OCI-LY7 (cell line): ENCODE measurements at regions not wholly inside any gene's neighbourhood (a gene's known extent, or its start where the extent isn't known, plus 50 kb on each side); places are given as distances from the start of the nearest gene placed in this dataset.

Experiments used
- BruUV-seq: library from RNA; stranded (reverse); fragments of 400-500 nt; replicated peaks from 2 replicates; lab custom pipeline; 2021; lab: Mats Ljungman, UMichigan
- CTCF ChIA-PET: fragments of 300-600 bp; sonication (Branson Sonifier 250); formaldehyde crosslinking; loops from one replicate; lab custom pipeline; 2022; ENCODE audit warnings: antibody characterized with exemption; ENCODE audit not compliant: unreplicated experiment; lab: Charles Lee
- POLR2A ChIA-PET: fragments of 300-600 bp; sonication (Branson Sonifier 250); formaldehyde crosslinking; loops from one replicate; lab custom pipeline; 2022; ENCODE audit warnings: antibody characterized with exemption; lab: Charles Lee
- DNase-seq: peaks from one replicate; pipeline ENCODE4 v3.0.0-alpha.2; 2015; ENCODE audit warnings: low spot score
- H2AFZ ChIP-seq: fragments of 200-600 bp; sonication (generic), shearing (Covaris generic); 2 replicates; pipeline ENCODE4 v1.6.1; 2014; ENCODE audit warnings: mild to moderate bottlenecking, antibody characterized with exemption, low read length, moderate library complexity
- H3K27ac ChIP-seq: fragments of 200-600 bp; sonication (generic); 2 replicates; pipeline ENCODE4 v1.5.1; 2014; ENCODE audit warnings: mixed run types, low read depth, mild to moderate bottlenecking, moderate library complexity, low read length, inconsistent platforms; ENCODE audit not compliant: poor library complexity, severe bottlenecking
- H3K36me3 ChIP-seq: fragments of 200-600 bp; sonication (generic); 2 replicates; pipeline ENCODE4 v1.6.1; 2014; ENCODE audit warnings: mild to moderate bottlenecking, antibody characterized with exemption, low read length, moderate library complexity, mixed read lengths; ENCODE audit not compliant: insufficient read depth
- H3K4me1 ChIP-seq: fragments of 200-600 bp; sonication (generic); 2 replicates; pipeline ENCODE4 v1.5.1; 2014; ENCODE audit warnings: mild to moderate bottlenecking, low read length; ENCODE audit not compliant: insufficient read depth, poor library complexity, severe bottlenecking
- H3K4me2 ChIP-seq: fragments of 200-600 bp; sonication (generic); 2 replicates; pipeline ENCODE4 v1.6.1; 2014; ENCODE audit warnings: mild to moderate bottlenecking, low read length
- H3K4me3 ChIP-seq: fragments of 200-600 bp; sonication (generic); 2 replicates; pipeline ENCODE4 v1.5.1; 2014; ENCODE audit warnings: mild to moderate bottlenecking, low read depth, low read length; ENCODE audit not compliant: poor library complexity, severe bottlenecking
- H3K79me2 ChIP-seq: fragments of 200-600 bp; sonication (generic); 2 replicates; pipeline ENCODE4 v1.6.1; 2016; ENCODE audit warnings: low read depth, mild to moderate bottlenecking, low read length, moderate library complexity, mixed read lengths; ENCODE audit not compliant: insufficient read depth
- H3K9me2 ChIP-seq: fragments of 200-600 bp; sonication (generic); 2 replicates; pipeline ENCODE4 v1.6.1; 2016; ENCODE audit warnings: mild to moderate bottlenecking, low read length, mixed read lengths; ENCODE audit not compliant: insufficient read depth
- H3K9me3 ChIP-seq: fragments of 200-600 bp; sonication (generic); 2 replicates; pipeline ENCODE4 v1.6.1; 2014; ENCODE audit warnings: mild to moderate bottlenecking, mixed run types, low read length, mixed read lengths
- H4K20me1 ChIP-seq: fragments of 200-600 bp; sonication (generic); 2 replicates; pipeline ENCODE4 v1.6.1; 2014; ENCODE audit warnings: mild to moderate bottlenecking, antibody characterized with exemption, low read length, moderate library complexity, mixed read lengths; ENCODE audit not compliant: insufficient read depth
- CTCF ChIP-seq: fragments of 200-600 bp; sonication (generic); conservative IDR thresholded peaks from 2 replicates; pipeline ENCODE4 v1.5.1; 2014; ENCODE audit warnings: mild to moderate bottlenecking, antibody characterized with exemption, low read length, moderate library complexity, mixed read lengths
- EZH2phosphoT487 ChIP-seq: fragments of 200-600 bp; sonication (generic); IDR thresholded peaks from 2 replicates; pipeline ENCODE4 v1.6.1; 2018; ENCODE audit warnings: low read depth, borderline replicate concordance, mild to moderate bottlenecking, mixed run types, antibody characterized with exemption, low read length, moderate library complexity, mixed read lengths
- intact Hi-C: fragments of 100-400 bp; cut with micrococcal nuclease; formaldehyde crosslinking; loops from one replicate; pipeline ENCODE4 v1.10.0; 2022; ENCODE audit not compliant: unreplicated experiment

- BruUV-seq: no TSS peak
- Histone ChIP-seq H3K36me3 (no peaks in the 10 kb centered on the region), H3K9me3 (no peaks in the 10 kb centered on the region)
Observed at GRCh38 chr5:56291661-56292374, 58.7 kb upstream of the ANKRD55 start.

GRCh38 chr5:56291079-56291643 lies 58.0 kb upstream of the ANKRD55 start:
- Histone ChIP-seq H4K20me1 (no peaks in the 10 kb centered on the region), H3K27ac (no peak overlapping the region), H3K36me3 (no peaks in the 10 kb centered on the region), H3K9me3 (no peaks in the 10 kb centered on the region), H3K9me2 (no peaks in the 10 kb centered on the region), H3K4me3 (no peak overlapping the region), H3K4me1 (no peaks in the 10 kb centered on the region), H3K79me2 (no peaks in the 10 kb centered on the region), H3K4me2 (no peak overlapping the region), H2AFZ (no peak overlapping the region)
- no peak for TF ChIP-seq CTCF
- no peak for TF ChIP-seq EZH2phosphoT487
- BruUV-seq: no TSS peak
- intact Hi-C loops: no loop called here
- CTCF ChIA-PET: no interaction called here
- no peak for DNase-seq
- POLR2A ChIA-PET: interaction anchor here (0.6 kb wide), 2 partner anchors 265 to 613 kb away, joined by 3 read pairs; no protein-coding TSS in a partner anchor

More at GRCh38 chr5:56291661-56292374, 58.7 kb upstream of the ANKRD55 start:
- Histone ChIP-seq H3K4me1 (no peaks in the 10 kb centered on the region), H3K27ac (no peak overlapping the region), H2AFZ (no peak overlapping the region), H4K20me1 (no peaks in the 10 kb centered on the region), H3K79me2 (no peaks in the 10 kb centered on the region), H3K4me2 (no peak overlapping the region), H3K9me2 (no peaks in the 10 kb centered on the region), H3K4me3 (no peak overlapping the region)
- CTCF ChIA-PET: no interaction called here
- intact Hi-C loops: no loop called here
- POLR2A ChIA-PET: interaction anchor here (0.6 to 0.7 kb wide), 2 partner anchors 85 to 614 kb away, joined by 3 to 4 read pairs; no protein-coding TSS in a partner anchor
- no peak for DNase-seq
- TF ChIP-seq EZH2phosphoT487 (no peak), CTCF (no peak)
